Activated CD4-positive, alpha-beta T cell treated with anti-CD3 and anti-CD28 coated beads, Interleukin-2, amount 50 U/mL, for 48 hours (primary cell): ENCODE measurements at regions not wholly inside any gene's neighbourhood (a gene's known extent, or its start where the extent isn't known, plus 50 kb on each side); places are given as distances from the start of the nearest gene placed in this dataset.
"Not testable (repeated sequence)": the region's sequence is repeated elsewhere in the genome, so short reads cannot be mapped to it uniquely, and the experiment has no call there.

ENCODE experiments used
- DNase-seq, 2 experiments: peaks; one replicate each; pipeline ENCODE4 v3.0.0-alpha.2; 2020

DNA sequence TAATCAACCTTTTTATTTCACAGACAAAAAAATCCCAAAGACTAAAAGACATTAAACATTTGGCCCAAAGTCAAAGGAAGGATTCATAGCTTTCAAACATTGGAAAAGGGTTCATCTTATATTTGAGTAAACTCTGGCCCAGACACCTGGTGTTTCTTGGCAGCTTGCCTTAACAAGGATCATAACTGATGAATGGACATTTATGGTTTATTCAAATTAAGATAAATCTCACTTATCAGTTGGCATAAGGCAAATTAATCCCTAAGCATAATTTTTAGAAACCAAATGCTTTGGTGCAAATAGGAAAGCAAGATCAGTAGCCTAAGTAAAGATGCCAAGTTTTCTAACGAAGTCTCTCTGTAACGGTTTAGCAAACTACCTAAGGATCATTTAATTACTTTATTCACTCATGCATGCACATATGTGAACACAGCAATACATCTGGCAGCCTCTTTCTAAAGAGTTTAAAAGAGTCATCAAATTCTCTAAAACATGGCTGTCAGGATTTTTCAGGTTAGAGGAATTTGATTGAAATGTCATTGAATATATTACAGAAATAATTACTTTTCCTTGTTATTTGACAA, 323.4 kb upstream of the RBMS1 start:
- no peak for DNase-seq

DNA sequence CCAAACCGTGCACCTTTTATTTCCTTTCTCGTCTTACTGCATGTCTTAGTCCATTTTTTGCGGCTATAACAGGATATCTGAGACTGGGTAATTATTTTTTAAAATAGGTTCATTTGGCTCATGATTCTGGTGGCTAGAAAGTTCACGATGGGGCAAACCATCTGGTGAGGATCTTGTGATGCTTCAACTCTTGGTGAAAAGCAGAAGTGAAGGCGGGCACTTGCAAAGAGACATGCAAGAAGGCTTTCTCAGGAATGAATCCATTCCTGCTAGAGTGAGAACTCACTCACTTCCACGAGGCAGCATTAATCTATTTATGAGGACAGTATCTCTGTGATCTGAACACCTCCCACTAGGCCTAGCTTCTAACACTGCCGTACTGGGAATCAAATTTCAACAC, 327.1 kb upstream of the RBMS1 start:
- no peak for DNase-seq

DNA sequence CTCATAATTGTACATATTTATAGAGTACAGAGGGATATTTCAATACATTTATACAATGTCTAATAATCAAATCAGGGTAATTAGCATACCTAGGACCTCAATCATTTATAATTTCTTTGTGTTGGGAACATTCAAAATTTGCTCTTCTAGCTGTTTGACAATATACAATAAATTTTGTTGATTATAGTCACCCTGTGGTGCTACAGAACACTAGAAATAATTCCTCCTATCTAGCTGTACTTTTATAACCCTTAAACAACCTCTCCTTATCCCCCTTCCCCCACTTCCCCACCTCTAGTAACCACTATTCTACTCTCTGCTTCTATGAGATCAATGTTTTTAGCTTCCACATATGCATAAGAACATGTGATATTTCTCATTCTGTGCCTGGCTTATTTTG, 328.4 kb upstream of the RBMS1 start:
- no peak for DNase-seq

DNA sequence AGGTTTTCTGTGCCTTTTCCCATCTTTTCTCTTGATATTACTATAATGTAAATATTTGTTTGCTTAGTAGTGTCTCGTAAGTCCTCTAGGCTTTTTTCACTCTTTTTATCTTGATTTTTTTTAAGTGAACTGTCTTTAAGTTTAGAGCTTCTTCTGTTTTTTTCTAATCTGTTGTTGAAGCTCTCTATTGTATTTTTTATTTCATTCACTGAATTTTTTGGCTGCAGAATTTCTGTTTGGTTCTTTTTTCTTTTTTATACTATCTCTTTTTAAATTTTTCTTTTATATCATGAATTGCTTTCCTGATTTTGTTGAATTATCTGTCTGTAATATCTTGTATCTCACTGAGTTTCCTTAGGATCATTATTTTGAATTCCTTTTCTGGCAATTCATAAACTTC, 331.8 kb upstream of the RBMS1 start:
- DNase-seq = no peak

DNA sequence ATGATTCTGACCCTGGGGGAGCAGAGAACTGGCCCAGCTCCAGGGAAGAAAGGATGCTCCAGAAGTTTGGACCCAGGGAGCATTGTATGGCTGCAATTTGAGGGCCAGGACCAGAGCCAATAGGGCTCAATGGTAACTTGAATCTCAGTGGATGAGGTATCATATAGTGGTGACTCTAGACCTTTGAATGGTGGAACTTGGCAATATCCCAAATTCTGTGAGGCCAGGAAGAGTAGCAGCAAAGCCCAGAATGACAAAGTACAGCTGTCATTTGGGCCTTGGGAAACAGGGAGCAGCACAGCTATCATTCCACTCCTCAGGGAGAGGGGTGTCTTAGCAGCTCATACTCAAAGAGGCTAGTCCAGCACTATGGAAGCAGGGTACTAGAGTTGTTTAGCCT, 332.9 kb upstream of the RBMS1 start:
- DNase-seq = no peak

DNA sequence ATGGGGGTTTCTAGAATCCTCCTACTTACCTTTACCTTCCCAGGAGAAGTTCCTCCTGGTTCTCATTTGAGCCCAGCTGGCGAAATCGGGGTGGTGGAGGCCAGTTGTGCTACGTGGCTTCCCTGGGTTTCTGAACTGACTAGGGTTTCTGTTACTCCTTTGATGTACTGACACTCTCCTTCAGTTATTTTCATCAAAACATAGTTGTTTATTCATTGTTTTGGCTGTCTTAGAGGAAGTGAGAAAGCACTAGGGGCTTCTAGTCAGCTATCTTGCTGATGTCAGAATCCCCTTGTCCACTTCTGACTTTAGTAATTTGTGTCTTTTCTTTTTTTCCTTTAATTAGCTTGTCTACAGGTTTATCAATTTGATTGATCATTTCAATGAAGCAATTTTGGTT, 332.2 kb upstream of the TANK start:
- DNase-seq = no peak

DNA sequence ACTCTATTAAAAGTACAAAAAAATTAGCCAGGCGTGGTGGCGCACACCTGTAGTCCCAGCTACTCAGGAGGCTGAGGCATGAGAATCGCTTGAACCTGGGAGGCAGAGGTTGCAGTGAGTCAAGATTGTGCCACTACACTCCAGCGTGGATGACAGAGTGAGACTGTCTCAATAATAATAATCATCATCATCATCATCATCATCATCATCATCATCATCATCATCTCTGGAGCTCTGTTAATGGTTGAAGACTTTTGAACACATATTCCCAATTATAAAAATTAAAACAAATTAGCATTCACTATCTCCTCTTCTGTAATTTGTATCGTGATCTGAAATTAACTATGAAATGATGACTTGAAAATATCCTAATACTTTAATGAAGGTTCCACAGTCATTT, 327.8 kb upstream of the TANK start:
- not testable (repeated sequence) for DNase-seq

DNA sequence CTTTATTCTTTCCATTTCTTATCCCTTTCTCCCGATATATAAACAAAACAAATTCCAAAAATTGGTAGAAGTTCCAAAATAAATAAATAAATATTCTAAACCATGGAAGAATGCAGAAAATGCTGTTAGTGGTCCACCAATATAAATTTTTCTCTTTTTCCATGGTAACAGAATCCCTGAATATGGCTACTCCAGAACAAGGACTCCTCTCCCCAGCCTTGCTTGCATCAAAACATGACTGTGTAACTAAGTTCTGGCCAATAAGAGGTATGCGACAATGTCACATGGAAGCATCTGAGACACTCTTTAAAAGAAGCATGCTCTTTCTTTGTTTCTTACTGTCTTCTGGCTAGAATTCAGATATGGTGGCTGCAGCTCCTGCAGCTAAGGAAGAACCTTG, 325.1 kb upstream of the TANK start:
- no peak for DNase-seq

DNA sequence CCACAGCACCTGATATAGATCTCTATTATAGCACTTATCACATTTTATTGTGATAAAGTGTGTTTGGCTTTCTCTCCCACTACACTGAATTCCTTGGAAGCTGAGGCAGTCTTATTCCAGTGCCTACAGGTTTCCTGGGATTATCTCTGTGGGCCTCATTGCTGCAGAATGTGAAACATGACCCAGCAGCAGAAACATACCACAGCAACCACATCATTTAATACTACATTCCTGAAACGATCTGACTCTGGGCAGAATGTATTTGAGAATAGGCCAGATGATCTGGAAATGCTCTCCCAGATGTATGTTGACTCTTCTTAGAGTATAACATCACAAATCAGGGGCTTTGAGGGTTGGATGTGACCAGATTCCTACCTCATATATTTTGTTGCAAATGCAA, 323.5 kb upstream of the TANK start:
- no peak for DNase-seq

DNA sequence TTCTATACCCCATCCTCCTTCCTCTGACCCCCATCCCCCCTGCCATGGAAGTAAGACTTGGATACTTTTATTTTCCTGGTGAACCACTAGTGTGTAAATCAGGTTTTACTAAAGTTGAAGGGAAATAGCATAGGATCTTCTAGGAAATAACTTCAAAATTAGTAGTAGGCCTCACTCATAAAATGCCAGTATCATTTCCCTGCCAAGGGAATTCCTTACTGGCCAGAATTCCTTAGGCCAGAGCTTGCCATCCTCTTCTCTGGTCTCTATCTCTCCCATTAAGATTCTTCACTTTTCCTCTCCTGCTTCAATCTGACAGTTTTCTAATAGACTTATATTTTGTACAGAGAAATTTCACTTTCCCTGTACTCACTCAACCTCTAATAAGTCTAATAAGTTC, 322.8 kb upstream of the TANK start:
- no peak for DNase-seq

DNA sequence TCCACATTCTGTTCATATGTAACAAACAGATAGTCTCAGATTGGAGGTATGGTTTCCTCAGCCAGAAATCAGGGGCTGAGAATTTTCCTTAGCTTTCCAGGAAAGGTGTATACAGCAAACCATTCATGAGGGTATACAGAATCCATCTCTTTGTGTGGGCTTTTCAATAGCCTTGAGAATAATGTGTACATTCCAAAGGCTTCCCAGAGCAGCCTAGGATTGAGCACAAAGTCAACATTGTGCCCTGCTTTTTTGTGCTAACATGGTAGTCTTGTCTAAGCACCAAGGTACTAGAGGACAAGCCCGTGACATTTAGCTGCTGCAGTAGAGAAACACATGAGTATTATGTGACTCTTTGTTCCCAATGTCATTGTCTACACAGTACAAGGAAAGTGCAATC, 322.1 kb upstream of the TANK start:
- no peak for DNase-seq

DNA sequence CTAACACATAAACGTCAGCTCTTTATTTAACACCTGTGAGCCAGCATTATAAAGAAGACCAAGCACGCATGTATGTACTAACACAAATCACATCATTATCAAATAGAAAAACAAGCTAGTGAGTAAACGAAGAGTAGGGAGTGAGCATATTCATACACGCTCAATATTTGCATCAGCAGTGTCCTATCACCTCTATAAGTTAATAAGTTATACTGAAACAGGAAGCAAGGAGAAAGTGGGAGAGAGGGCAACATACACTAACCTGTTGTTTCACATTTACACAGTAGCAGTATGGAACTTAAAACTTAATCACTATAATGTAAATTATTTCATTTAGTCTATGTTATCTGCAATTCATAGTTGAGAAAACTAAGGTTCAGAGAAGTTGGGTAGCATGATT, 321.5 kb upstream of the TANK start:
- DNase-seq = no peak

DNA sequence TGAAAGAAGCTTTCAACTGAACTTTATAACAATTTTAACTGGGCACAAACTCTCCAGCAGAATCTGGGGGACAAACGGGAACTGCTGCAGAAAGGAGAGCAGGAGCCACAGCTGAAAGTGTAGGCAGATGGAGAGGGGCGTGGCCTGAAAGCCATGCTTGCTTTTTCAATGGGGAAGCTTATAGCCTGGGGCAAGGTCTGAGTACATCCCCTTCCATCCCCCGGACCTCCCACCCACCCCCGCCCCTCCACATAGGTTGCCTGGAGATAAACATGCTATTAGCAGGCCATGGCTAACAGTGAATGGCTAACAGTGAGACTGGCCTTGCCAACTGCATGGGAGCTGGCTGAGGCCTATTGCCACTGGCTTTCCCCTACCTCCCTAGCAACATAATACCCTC, 317.9 kb upstream of the TANK start:
- no peak for DNase-seq

DNA sequence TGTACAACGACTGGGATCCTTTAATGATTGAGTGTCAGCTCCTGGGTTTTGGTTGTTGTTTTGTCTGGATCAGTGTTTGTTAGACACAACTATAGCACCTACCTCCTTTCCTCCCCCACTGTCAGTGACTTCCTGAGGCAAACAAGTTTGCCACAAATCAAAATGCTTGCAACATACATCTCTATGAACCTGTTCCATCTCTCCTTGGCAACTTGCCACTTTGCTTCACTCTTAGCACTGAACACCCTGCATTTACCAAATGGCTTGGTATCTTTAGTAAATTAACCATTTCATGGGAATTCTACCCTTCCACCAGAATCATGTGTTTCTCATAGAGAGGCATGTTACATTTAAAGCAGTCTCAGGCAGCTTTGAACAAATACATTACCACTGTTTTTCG, 301.1 kb upstream of the TANK start:
- DNase-seq = no peak

DNA sequence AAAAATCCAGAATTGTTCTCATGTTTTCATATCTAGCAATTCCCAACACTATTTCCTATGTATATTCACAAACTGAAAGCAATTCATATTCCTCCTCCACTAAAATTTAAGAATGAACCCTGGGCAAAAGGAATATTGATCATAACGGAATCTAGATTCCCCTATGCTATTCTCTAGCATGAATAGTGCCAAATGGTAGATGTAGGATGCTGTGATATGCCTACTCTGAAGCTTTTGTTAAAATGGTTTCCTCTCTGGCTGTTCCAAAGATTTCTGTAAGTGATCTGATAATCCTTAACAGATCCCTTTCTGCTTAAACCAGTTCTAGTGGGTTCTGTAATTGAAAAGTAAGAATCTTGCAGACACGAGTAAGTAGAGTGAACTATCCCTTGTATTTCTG, 298.0 kb upstream of the TANK start:
- no peak for DNase-seq

DNA sequence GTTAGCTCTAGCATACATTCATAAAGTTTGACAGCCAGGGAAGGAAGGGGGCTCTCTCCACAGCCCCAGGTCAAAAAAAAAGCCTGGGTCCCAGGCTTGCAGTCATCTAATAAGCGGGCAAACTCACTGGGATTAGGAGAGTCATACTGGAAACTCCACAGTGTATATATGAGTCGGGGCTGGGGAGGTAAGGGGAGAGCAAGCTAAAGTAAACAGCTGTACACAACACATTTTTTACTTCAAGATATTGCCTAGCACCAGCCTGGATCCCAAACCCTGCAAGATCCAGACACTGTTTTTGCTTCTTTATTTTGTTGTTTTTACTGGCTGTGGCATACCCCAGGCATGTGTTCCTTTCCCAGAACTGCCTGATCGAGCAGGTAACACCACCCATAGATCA, 291.3 kb upstream of the TANK start:
- DNase-seq = no peak

DNA sequence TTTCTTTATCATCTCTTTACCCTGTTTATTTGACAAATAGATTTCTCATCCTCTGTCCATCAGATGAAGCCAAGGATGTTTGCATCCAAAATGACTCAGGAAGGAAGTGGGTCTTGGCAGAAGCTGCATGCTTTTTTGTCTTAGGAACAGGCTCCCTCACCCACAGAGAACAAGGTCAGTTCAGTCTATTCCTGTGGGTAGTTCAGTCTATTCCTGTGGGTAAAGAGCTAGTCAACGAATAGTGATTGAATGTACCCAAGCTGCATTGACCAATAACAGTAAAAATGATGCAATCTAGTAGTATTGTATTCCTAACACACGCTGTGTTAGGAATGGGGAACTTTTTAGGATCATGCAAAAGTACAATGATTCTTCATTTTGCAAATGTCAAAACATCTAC, 290.8 kb upstream of the TANK start:
- no peak for DNase-seq

DNA sequence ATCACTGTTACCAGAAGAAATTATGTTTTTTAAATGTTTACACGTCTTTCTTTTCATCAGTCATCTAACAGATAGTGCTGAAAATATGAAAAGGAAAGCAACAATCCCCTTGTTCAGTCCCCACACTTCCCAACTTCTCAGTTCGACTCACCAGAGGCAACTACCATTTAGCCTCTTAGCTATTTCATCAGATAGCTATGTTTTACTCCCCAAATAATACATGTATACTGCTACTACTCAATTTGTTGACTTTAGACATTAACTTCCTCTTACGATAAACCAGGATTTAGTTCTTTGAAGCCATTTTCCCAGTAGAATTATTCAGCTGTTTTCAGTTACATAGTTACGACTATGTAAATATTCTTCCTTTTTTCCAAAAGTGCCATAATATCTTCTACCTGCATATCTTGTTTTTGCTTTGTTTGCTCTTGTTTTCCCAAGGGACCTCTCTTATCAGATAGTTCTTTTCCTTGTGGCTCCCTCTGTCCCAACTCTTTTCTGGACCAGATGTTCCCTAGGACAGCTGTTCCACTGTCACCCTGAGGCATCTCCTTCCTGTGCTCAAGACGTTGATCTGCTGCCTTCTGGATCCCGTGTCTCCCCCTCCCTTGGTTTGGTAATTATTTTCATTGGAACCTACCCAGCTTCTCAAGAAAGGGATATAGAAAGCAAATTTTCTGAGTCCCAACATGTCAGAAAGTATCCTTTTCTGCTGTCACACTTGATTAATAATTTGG, 289.3 kb upstream of the TANK start:
- DNase-seq = no peak

DNA sequence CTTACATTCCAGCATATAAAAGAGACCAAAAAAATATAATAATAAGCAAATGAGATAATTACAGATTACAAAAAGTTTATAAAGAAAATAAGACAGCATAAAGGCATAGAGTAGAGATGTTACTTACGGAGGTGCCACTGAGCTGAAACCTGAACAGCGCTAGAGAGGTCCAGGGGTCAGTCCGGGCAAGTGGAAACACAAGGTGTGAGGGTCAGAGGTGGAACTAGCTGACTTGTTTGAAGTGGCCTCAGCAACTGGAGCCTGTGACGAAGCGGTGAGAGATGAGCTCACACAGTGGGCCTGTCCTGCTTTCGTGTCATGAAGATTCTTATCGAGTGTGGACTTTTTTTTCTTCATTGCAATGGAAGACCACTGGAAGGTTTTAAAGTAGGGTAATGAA, 288.3 kb upstream of the TANK start:
- DNase-seq = no peak

DNA sequence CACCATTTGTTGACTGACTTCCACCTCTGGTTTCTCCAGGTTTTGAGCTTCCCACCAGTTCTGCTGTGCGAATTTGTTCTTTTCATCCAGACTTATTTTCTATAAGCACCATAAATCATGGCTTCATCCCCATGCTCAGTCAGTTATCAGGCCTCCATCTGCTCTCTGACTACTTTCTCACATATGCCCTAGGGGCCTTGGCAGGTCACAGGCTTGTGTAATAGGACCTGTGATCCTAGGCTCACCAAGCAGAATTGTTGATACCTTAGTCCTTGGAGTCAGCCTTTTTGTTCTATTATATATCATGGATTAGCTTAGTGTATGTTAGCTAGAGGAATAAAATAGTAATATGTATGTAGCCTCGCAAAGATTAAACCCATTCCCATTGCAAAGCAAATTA, 284.2 kb upstream of the TANK start:
- no peak for DNase-seq

DNA sequence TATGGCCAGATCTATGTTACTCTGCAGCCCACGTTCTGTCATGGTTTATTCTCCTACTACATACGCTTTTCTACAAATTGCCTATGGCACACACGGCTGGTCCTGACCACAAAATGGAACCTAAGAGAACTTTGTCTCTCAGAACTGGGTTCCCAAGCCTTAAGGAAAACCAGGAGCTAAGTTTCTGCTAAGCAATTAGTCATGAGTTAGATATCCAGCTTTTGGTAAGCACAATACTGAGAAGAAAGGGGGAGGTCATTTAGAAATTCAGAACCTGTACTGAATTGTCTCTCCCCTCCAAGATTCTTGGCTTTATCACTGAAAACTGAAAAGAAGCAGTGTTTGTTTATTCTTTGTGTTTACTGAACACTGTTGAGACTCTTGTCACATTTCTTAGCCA, 283.5 kb upstream of the TANK start:
- no peak for DNase-seq

DNA sequence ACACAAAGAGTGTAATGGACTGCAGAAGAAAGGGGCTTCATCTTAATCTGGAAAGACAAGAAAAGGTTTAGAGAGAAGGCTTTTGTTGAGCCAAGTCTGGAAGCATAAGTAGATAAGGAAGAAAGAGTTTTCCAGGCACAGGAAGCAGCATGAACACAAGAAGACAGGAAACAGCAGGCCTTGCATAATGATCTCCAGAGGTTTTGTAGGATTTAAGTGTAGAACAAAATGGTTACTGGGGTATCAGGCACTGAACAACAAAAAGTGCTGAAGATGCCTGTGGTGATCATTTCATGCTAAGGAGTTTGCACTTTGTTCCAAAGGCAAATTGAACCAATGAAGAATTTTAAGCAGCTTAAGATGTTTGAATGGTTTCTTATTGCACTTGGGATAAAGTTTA, 281.6 kb upstream of the TANK start:
- no peak for DNase-seq

DNA sequence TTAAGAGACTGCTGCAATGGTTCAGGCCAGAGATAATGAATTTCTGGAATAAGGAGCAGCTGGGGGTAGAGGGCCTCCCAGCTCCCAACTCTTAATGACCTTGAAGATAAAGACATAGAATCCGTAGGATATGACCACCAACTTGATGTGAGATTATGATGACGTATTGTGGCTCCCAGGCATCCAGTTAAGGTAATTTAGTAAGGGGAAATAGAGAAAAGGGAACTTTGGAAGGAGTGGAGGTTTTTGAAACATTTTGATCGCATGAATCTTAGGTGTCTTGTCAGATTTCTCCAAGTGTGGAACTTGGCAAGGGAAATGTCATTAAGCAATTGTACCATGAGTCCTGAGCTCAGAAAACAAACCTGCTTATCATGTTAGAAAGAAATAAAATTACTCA, 277.3 kb upstream of the TANK start:
- DNase-seq = no peak

DNA sequence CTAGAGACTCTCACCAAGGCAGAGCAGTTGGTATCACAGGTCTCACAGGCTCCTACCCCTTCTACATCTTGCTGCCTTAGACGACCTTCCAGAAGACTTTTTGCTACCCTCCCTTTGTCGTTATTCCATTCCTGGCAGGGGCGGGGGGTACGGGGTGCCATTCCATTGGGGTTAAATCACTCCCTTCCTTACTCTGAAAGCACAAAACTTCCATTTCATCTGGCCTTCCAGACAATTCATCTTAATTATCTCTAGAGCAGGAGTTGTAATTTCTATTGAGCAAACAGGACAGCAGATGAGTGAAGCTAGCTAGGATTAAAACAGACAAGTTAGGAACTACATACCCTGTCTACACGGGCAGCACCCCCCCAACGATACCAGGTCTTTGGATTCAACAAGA, 276.2 kb upstream of the TANK start:
- DNase-seq = no peak

DNA sequence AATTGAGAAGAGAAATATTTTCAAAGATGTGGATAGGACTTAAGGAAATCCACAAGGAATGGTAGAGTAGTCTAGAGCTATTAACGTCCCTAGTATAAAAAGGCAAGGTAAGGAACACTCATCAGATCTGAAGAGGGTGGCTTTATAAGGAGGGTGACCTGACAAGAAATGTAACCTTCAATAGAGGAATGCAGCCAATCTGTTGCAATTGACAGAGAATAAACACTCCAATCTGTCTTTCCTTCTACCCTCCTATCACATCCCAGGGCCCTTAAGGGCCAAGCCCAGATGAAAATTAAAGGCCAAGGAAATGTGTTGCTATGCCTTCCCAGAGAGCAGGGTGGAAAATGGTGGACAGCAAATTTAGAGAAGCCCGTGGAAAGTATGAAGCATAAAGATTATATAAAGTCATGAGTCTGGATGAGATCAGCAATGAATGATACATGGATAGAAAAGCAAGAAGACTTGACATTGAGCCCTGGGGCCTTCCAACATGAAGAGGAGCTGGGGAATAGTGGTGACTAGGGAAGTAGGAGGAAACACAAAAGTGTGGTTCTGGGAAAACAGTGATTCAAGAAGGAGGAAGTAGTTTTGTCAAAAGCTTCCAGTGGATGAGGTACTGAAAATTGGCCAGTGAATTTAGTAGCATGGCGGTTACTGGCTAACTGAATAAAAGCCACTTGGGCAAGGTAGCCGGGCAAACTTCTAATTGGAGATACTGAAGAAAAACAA, 270.6 kb upstream of the TANK start:
- DNase-seq = no peak
